ENCODE measurements at regions not wholly inside any gene's neighbourhood (a gene's known extent, or its start where the extent isn't known, plus 50 kb on each side); places are given as distances from the start of the nearest gene placed in this dataset.

DNA sequence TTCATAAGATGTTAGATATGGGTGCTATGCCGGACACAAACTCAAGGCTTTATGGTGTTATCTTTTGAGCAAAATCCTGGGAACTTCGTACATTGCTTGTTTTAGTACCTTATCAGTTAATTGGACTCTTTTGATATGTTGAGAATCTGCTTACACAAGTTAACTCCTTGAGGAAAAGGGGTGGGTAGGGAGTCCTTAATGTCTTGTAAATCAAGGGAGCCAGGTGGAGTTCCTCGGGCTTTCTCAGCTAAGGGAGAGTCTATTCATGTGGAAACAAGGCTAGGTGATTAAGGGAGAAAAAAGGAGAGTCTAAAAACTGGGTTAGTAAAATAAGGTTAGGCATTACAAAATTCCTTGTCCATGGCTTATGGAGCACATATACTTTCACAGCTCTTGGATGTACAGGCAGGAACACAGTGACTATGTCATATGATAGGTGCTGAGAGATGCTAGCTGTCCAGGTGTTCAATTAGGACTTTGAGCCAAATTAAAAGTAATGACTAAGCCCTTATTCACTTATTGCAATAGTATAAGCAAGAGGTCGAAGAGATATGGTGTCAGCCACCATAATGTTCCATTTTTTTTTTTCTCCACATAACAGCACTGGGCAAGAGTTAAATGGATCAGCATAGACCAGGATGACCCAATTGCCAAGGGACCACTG, 59.5 kb upstream of the DYNAP start:
- Histone ChIP-seq H3K27ac (ENCODE audit: low read depth in 1 of 2, low read length in 2 of 2) (no peak overlapping the region), H3K9me3 (ENCODE audit: control insufficient read depth in 4 of 4, low read length in 3 of 4) (peaks cover 1 to 9% (median 3%) of the 10 kb centered on the region in 4 donors), H3K4me1 (ENCODE audit: control insufficient read depth in 4 of 4, insufficient read depth in 4 of 4, low read length in 3 of 4) (no peaks in the 10 kb centered on the region), H3K4me3 (ENCODE audit: low read depth in 1 of 3, low read length in 3 of 3) (no peak overlapping the region), H3K27me3 (ENCODE audit: control insufficient read depth in 4 of 4, insufficient read depth in 4 of 4, low read length in 3 of 4) (no peaks in the 10 kb centered on the region), H3K9ac (ENCODE audit: low read depth in 1 of 2, low read length in 2 of 2) (no peak overlapping the region), H3K36me3 (ENCODE audit: control insufficient read depth in 4 of 4, insufficient read depth in 3 of 4, low read depth in 1 of 4, low read length in 3 of 4) (no peaks in the 10 kb centered on the region)
- WGBS, result 40% methylated on average over 4 of the region's 4 CpGs
- no peak for DNase-seq (ENCODE audit: low spot score)
- no peak for TF ChIP-seq RAD21 (IDR thresholded peaks at IDR 0.05)
- no peak for TF ChIP-seq FOXA1 (IDR thresholded peaks at IDR 0.05)
- TF ChIP-seq FOXA2 (IDR thresholded peaks at IDR 0.05), result no peak
- no peak for TF ChIP-seq NR2F2 (IDR thresholded peaks at IDR 0.05)
- no peak for TF ChIP-seq SP1 (IDR thresholded peaks at IDR 0.05)
- TF ChIP-seq, protein P1, sequence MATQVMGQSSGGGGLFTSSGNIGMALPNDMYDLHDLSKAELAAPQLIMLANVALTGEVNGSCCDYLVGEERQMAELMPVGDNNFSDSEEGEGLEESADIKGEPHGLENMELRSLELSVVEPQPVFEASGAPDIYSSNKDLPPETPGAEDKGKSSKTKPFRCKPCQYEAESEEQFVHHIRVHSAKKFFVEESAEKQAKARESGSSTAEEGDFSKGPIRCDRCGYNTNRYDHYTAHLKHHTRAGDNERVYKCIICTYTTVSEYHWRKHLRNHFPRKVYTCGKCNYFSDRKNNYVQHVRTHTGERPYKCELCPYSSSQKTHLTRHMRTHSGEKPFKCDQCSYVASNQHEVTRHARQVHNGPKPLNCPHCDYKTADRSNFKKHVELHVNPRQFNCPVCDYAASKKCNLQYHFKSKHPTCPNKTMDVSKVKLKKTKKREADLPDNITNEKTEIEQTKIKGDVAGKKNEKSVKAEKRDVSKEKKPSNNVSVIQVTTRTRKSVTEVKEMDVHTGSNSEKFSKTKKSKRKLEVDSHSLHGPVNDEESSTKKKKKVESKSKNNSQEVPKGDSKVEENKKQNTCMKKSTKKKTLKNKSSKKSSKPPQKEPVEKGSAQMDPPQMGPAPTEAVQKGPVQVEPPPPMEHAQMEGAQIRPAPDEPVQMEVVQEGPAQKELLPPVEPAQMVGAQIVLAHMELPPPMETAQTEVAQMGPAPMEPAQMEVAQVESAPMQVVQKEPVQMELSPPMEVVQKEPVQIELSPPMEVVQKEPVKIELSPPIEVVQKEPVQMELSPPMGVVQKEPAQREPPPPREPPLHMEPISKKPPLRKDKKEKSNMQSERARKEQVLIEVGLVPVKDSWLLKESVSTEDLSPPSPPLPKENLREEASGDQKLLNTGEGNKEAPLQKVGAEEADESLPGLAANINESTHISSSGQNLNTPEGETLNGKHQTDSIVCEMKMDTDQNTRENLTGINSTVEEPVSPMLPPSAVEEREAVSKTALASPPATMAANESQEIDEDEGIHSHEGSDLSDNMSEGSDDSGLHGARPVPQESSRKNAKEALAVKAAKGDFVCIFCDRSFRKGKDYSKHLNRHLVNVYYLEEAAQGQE (IDR thresholded peaks at IDR 0.05), result no peak
- TF ChIP-seq JUND (IDR thresholded peaks at IDR 0.05), result no peak
- no peak for TF ChIP-seq RXRA (IDR thresholded peaks at IDR 0.05)
- TF ChIP-seq HNF4A (conservative IDR thresholded peaks at IDR 0.05), result no peak
- TF ChIP-seq YY1 (IDR thresholded peaks at IDR 0.05), result no peak
- TF ChIP-seq, protein P2, sequence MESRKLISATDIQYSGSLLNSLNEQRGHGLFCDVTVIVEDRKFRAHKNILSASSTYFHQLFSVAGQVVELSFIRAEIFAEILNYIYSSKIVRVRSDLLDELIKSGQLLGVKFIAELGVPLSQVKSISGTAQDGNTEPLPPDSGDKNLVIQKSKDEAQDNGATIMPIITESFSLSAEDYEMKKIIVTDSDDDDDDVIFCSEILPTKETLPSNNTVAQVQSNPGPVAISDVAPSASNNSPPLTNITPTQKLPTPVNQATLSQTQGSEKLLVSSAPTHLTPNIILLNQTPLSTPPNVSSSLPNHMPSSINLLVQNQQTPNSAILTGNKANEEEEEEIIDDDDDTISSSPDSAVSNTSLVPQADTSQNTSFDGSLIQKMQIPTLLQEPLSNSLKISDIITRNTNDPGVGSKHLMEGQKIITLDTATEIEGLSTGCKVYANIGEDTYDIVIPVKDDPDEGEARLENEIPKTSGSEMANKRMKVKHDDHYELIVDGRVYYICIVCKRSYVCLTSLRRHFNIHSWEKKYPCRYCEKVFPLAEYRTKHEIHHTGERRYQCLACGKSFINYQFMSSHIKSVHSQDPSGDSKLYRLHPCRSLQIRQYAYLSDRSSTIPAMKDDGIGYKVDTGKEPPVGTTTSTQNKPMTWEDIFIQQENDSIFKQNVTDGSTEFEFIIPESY (IDR thresholded peaks at IDR 0.05), result no peak
- no peak for TF ChIP-seq HNF4G (IDR thresholded peaks at IDR 0.05)
- TF ChIP-seq, protein P3, sequence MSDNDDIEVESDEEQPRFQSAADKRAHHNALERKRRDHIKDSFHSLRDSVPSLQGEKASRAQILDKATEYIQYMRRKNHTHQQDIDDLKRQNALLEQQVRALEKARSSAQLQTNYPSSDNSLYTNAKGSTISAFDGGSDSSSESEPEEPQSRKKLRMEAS (IDR thresholded peaks at IDR 0.05), result no peak
- TF ChIP-seq, protein P4, sequence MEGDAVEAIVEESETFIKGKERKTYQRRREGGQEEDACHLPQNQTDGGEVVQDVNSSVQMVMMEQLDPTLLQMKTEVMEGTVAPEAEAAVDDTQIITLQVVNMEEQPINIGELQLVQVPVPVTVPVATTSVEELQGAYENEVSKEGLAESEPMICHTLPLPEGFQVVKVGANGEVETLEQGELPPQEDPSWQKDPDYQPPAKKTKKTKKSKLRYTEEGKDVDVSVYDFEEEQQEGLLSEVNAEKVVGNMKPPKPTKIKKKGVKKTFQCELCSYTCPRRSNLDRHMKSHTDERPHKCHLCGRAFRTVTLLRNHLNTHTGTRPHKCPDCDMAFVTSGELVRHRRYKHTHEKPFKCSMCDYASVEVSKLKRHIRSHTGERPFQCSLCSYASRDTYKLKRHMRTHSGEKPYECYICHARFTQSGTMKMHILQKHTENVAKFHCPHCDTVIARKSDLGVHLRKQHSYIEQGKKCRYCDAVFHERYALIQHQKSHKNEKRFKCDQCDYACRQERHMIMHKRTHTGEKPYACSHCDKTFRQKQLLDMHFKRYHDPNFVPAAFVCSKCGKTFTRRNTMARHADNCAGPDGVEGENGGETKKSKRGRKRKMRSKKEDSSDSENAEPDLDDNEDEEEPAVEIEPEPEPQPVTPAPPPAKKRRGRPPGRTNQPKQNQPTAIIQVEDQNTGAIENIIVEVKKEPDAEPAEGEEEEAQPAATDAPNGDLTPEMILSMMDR (IDR thresholded peaks at IDR 0.05; ENCODE audit: low read depth, low read length, missing input control), result no peak
- TF ChIP-seq EGR1 (IDR thresholded peaks at IDR 0.05; ENCODE audit: low read depth in 2 of 2), result no peak
- no peak for TF ChIP-seq GABPA (IDR thresholded peaks at IDR 0.05 in 1 of 2, conservative IDR thresholded peaks at IDR 0.05 in 1 of 2)
- TF ChIP-seq, protein P5, sequence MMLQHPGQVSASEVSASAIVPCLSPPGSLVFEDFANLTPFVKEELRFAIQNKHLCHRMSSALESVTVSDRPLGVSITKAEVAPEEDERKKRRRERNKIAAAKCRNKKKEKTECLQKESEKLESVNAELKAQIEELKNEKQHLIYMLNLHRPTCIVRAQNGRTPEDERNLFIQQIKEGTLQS (IDR thresholded peaks at IDR 0.05), result no peak
- no peak for TF ChIP-seq TAF1 (conservative IDR thresholded peaks at IDR 0.05)

Measured in liver (tissue), 8 donors.